ENCODE measurements at regions not wholly inside any gene's neighbourhood (a gene's known extent, or its start where the extent isn't known, plus 50 kb on each side); places are given as distances from the start of the nearest gene placed in this dataset.
"Not testable (repeated sequence)": the region's sequence is repeated elsewhere in the genome, so short reads cannot be mapped to it uniquely, and the experiment has no call there.

DNA sequence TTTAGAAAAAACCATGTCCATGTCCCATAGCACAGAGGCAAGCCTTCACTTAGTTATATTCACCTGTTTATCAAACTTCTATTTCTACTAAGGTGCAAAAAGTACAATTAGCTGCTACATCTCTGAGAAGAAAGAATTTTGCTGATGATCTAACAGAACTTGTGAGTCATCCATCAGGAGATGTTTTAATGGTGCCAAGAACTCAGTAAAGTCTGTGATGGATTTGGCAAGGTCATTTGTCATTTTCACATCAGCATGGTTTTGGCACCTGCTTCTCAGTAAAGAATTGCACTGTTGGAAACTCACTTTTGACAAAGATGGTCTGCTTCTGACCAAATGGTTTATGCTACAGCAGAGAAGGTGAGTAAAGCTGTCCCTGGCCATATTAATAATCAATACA lies 195.7 kb upstream of the TMEFF2 start:
- no peaks in the 10 kb centered on the region for H3K27me3 ChIP-seq
- H3K4me3 ChIP-seq, result no peak overlapping the region
- no peak overlapping the region for H3K27ac ChIP-seq
- no peaks in the 10 kb centered on the region for H3K36me3 ChIP-seq
- H3K9me3 ChIP-seq, result peaks cover 0 to 2% (median 0%) of the 10 kb centered on the region in 4 donors
- DNase-seq, result no peak
- H3K4me1 ChIP-seq, result no peaks in the 10 kb centered on the region
- intact Hi-C loops (cut with DNase I), result no loop called here
- TF ChIP-seq POLR2A (IDR thresholded peaks at IDR 0.05) (no peak), POLR2AphosphoS5 (IDR thresholded peaks at IDR 0.05) (no peak), EP300 (IDR thresholded peaks at IDR 0.05) (no peak)
- TF ChIP-seq, protein P1, sequence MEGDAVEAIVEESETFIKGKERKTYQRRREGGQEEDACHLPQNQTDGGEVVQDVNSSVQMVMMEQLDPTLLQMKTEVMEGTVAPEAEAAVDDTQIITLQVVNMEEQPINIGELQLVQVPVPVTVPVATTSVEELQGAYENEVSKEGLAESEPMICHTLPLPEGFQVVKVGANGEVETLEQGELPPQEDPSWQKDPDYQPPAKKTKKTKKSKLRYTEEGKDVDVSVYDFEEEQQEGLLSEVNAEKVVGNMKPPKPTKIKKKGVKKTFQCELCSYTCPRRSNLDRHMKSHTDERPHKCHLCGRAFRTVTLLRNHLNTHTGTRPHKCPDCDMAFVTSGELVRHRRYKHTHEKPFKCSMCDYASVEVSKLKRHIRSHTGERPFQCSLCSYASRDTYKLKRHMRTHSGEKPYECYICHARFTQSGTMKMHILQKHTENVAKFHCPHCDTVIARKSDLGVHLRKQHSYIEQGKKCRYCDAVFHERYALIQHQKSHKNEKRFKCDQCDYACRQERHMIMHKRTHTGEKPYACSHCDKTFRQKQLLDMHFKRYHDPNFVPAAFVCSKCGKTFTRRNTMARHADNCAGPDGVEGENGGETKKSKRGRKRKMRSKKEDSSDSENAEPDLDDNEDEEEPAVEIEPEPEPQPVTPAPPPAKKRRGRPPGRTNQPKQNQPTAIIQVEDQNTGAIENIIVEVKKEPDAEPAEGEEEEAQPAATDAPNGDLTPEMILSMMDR (IDR thresholded peaks at IDR 0.05), result no peak

DNA sequence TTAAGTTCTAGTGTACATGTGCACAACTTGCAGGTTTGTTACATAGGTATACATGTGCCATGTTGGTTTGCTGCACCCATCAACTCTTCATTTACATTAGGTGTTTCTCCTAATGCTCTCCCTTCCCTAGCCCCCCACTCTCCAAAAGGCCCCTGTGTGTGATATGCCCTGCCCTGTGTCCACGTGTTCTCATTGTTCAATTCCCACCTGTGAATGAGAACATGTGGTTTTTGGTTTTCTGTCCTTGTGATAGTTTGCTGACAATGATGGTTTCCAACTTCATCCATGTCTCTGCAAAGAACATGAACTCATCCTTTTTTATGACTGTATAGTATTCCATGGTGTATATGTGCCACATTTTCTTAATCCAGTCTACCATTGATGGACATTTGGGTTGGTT lies 189.5 kb upstream of the TMEFF2 start:
- H3K4me1 ChIP-seq; H3K9me3 ChIP-seq; H3K27ac ChIP-seq; H3K36me3 ChIP-seq; intact Hi-C loops (cut with DNase I); H3K4me3 ChIP-seq; DNase-seq; H3K27me3 ChIP-seq: not testable (repeated sequence)
- WGBS, 2 donors, result 81 to 85% methylated on average over 1 of the region's 1 CpG

DNA sequence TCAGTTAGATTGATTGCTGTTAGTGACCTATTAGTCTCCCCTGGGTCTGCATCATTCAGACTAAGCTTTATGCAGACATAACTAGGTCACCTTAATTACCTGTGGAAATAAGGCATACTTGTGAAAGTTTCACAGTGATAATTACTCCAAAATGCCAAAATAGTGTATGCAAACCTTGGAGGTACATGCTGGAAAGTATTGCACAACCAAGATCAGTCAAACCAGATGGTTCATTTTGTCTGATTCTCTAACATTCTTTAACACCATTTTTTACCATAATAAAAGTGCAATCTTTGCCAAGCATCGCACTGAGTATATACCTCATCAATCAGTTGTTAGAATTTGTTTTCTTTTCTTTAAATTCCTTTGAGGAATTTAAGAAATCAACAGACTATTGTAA lies 186.3 kb upstream of the TMEFF2 start:
- Histone ChIP-seq H3K27me3 (no peaks in the 10 kb centered on the region), H3K4me3 (no peak overlapping the region), H3K4me1 (no peaks in the 10 kb centered on the region), H3K9me3 (peaks cover 0 to 2% (median 0%) of the 10 kb centered on the region in 4 donors), H3K27ac (no peak overlapping the region), H3K36me3 (no peaks in the 10 kb centered on the region)
- TF ChIP-seq POLR2AphosphoS5 (IDR thresholded peaks at IDR 0.05), result no peak
- no peak for TF ChIP-seq EP300 (IDR thresholded peaks at IDR 0.05)
- TF ChIP-seq POLR2A (IDR thresholded peaks at IDR 0.05), result no peak
- TF ChIP-seq, protein P1 (IDR thresholded peaks at IDR 0.05), result no peak
- no peak for DNase-seq
- intact Hi-C loops (cut with DNase I), result no loop called here
- WGBS, 2 donors, result 66 to 77% methylated on average over 1 of the region's 1 CpG

DNA sequence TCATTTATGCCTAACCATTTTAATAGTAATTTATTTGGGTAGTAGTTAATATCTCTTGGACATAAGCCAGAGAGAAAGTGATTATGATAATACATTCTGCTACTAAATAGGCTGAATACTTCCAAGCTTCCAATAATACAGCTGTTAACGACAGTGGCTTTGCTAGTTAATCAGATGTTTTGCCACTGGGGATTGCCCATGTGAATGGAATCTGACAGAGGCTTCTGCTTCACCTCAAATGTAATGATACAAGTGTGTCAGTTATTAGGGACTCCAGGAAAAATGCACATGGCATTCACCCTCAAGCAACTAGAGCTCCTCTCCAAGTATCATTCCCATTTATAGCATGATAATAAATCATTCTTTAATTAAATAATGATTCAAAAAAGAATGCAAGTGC lies 185.0 kb upstream of the TMEFF2 start:
- DNase-seq, result no peak
- Histone ChIP-seq H3K4me3 (no peak overlapping the region), H3K9me3 (peaks cover 0 to 2% (median 0%) of the 10 kb centered on the region in 4 donors), H3K27me3 (no peaks in the 10 kb centered on the region), H3K4me1 (no peaks in the 10 kb centered on the region), H3K36me3 (no peaks in the 10 kb centered on the region), H3K27ac (no peak overlapping the region)
- TF ChIP-seq POLR2AphosphoS5 (IDR thresholded peaks at IDR 0.05), result no peak
- TF ChIP-seq POLR2A (IDR thresholded peaks at IDR 0.05), result no peak
- no peak for TF ChIP-seq EP300 (IDR thresholded peaks at IDR 0.05)
- TF ChIP-seq, protein P1 (IDR thresholded peaks at IDR 0.05), result no peak
- WGBS, 2 donors, result 62 to 67% methylated on average over 1 of the region's 1 CpG
- intact Hi-C loops (cut with DNase I), result no loop called here

DNA sequence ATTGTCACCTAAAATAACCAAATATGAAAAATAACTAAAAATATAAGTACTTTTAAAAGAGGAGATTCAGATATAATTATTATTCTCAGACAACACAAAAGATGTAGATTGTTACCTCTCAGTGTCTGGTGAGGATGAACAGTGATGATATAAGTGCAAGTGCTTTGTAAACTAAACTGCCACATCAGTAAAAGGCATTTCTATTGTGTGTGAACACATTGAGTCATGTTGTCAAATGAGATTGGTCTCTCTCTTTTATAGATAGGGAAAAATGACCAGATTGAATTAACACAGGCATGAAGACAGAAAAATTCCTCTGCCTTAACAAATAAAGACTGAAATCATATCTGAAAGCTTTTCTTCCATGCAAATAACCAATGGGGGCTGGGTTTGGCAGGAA lies 182.4 kb upstream of the TMEFF2 start:
- Histone ChIP-seq H3K27ac (no peak overlapping the region), H3K9me3 (no peaks in the 10 kb centered on the region), H3K4me1 (no peaks in the 10 kb centered on the region), H3K27me3 (no peaks in the 10 kb centered on the region), H3K36me3 (no peaks in the 10 kb centered on the region), H3K4me3 (no peak overlapping the region)
- intact Hi-C loops (cut with DNase I), result no loop called here
- TF ChIP-seq, protein P1 (IDR thresholded peaks at IDR 0.05), result no peak
- no peak for TF ChIP-seq POLR2AphosphoS5 (IDR thresholded peaks at IDR 0.05)
- no peak for TF ChIP-seq POLR2A (IDR thresholded peaks at IDR 0.05)
- TF ChIP-seq EP300 (IDR thresholded peaks at IDR 0.05), result no peak
- no peak for DNase-seq

All from sigmoid colon (tissue), 6 donors.